GM12874 (cell line): ENCODE measurements at regions not wholly inside any gene's neighbourhood (a gene's known extent, or its start where the extent isn't known, plus 50 kb on each side); places are given as distances from the start of the nearest gene placed in this dataset.

ENCODE experiments used
- CTCF ChIP-seq: IDR thresholded peaks from 2 replicates; pipeline ENCODE4 v1.5.1; 2011; ENCODE audit warnings: low read depth, mild to moderate bottlenecking, control low read depth, low read length, moderate library complexity; ENCODE audit not compliant: insufficient read depth

GRCh38 chr6:91669154-91669870 lies 1082.4 kb upstream of the MAP3K7 start:
- TF ChIP-seq CTCF, result no peak

GRCh38 chr6:91667596-91667995 lies 1080.7 kb upstream of the MAP3K7 start:
- TF ChIP-seq CTCF, result no peak

- no peak for TF ChIP-seq CTCF
These were observed 1077.6 kb upstream of the MAP3K7 start for GRCh38 chr6:91664327-91664959.

- no peak for TF ChIP-seq CTCF
These were observed 1074.0 kb upstream of the MAP3K7 start for GRCh38 chr6:91660893-91661292.

- no peak for TF ChIP-seq CTCF
These were observed 1073.0 kb upstream of the MAP3K7 start for GRCh38 chr6:91659891-91660290.

- TF ChIP-seq CTCF, result no peak
These were observed 1067.9 kb upstream of the MAP3K7 start for GRCh38 chr6:91654793-91655192.

- TF ChIP-seq CTCF, result no peak
These were observed 1067.5 kb upstream of the MAP3K7 start for GRCh38 chr6:91654357-91654756.
